ENCODE measurements at regions not wholly inside any gene's neighbourhood (a gene's known extent, or its start where the extent isn't known, plus 50 kb on each side); places are given as distances from the start of the nearest gene placed in this dataset.

DNA sequence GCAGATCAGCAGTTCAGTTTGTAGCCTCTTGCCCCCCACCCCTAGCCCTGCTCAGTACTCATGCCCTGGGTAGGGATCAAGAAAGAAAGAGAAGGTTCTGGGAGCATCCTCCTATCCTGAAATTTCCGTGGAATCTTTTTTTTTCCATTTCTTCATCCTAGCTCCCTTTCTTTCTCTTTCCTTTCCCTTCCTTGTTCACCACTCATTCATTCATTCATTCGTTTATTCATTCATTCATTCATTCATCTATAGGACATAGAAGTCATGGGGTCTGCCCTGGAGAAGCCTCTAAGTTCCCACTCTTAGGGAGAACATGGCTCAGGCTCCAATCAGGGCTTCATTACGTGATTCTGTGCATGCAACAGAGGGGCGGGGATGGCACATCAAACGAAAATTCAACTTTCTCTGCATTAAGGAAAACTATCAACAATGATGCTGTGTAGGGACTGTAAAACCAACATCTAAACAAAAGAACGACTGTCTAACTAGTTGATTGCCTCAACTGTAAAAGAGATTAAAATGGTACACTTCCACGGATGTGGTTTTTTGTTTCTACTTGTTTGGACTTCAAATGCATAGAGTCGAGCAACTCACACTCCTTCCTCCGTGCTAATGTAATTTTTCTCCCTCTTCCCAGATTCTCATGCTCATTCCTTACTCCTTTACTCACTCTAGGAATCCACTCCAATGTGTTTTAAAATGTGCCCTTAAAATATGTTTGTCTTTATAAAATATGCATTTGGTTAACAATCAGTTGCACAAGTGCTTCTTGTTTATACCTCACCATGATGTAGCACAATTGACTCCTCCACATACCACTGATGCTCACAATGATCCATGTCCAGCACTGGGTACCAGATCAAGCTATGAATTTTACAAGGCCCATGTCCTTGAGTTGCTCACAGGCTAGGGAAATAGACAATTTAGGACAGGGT, 101.2 kb upstream of the SLC2A1 start:
- DNase-seq (ENCODE audit: extremely low spot score): no peak
- CTCF ChIA-PET: interaction anchor here (1.0 to 1.8 kb wide), 5 partner anchors 11 to 283 kb away, joined by 3 to 9 read pairs (median 4); no protein-coding TSS in a partner anchor
- POLR2A ChIA-PET: no interaction called here
- TF ChIP-seq, protein P1, sequence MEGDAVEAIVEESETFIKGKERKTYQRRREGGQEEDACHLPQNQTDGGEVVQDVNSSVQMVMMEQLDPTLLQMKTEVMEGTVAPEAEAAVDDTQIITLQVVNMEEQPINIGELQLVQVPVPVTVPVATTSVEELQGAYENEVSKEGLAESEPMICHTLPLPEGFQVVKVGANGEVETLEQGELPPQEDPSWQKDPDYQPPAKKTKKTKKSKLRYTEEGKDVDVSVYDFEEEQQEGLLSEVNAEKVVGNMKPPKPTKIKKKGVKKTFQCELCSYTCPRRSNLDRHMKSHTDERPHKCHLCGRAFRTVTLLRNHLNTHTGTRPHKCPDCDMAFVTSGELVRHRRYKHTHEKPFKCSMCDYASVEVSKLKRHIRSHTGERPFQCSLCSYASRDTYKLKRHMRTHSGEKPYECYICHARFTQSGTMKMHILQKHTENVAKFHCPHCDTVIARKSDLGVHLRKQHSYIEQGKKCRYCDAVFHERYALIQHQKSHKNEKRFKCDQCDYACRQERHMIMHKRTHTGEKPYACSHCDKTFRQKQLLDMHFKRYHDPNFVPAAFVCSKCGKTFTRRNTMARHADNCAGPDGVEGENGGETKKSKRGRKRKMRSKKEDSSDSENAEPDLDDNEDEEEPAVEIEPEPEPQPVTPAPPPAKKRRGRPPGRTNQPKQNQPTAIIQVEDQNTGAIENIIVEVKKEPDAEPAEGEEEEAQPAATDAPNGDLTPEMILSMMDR (IDR thresholded peaks at IDR 0.05; ENCODE audit: control extremely low read depth, extremely low read depth, low read depth, missing control alignments): no peak

- POLR2A ChIA-PET: interaction anchor here (0.6 kb wide), 1 partner anchor 928 kb away, joined by 5 read pairs; no protein-coding TSS in a partner anchor
- TF ChIP-seq, protein P1 (IDR thresholded peaks at IDR 0.05; ENCODE audit: control extremely low read depth, extremely low read depth, low read depth, missing control alignments): no peak
- DNase-seq (ENCODE audit: extremely low spot score): peak; percentile 43
- CTCF ChIA-PET: interaction anchor here (1.4 to 1.8 kb wide), 4 partner anchors 12 to 282 kb away, joined by 4 to 9 read pairs (median 5); no protein-coding TSS in a partner anchor
Measured at GRCh38 chr1:43058545-43059360, 100.1 kb upstream of the SLC2A1 start.

- DNase-seq (ENCODE audit: extremely low spot score): no peak
- TF ChIP-seq, protein P1 (IDR thresholded peaks at IDR 0.05; ENCODE audit: control extremely low read depth, extremely low read depth, low read depth, missing control alignments): no peak
- ChIA-PET POLR2A (no interaction called here), CTCF (interaction anchor here (1.5 to 1.8 kb wide), 3 partner anchors 13 to 135 kb away, joined by 4 to 9 read pairs (median 6); no protein-coding TSS in a partner anchor)
Measured at GRCh38 chr1:43058056-43058455, 99.4 kb upstream of the SLC2A1 start.

GRCh38 chr1:43057567-43057966, 98.9 kb upstream of the SLC2A1 start:
- ChIA-PET POLR2A (no interaction called here), CTCF (no interaction called here)
- DNase-seq (ENCODE audit: extremely low spot score): no peak
- TF ChIP-seq, protein P1 (IDR thresholded peaks at IDR 0.05; ENCODE audit: control extremely low read depth, extremely low read depth, low read depth, missing control alignments): no peak

DNA sequence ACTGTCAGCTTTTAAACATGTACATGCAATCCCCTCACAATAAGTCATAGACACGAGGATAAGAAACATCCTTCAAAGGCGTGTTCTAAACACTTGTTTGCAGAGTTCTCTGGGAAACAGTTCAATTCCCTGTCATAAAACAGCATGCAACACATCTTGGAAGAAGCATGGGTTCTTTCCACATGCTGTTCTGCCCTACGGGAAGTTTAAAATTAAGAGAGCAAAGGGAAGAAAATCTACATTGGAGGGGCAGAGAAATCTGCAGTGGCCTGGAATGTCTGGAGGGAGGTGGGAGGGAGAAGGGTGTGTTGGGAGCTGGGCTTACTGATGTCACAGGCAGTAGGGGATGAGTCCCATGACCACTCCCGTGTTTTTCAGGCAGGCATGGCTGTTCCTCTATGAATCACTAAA, 98.3 kb upstream of the SLC2A1 start:
- ChIA-PET POLR2A (no interaction called here), CTCF (interaction anchor here (1.3 kb wide), 1 partner anchor 10 kb away, joined by 5 read pairs; no protein-coding TSS in a partner anchor)
- TF ChIP-seq, protein P1 (IDR thresholded peaks at IDR 0.05; ENCODE audit: control extremely low read depth, extremely low read depth, low read depth, missing control alignments): no peak
- DNase-seq (ENCODE audit: extremely low spot score): no peak

DNA sequence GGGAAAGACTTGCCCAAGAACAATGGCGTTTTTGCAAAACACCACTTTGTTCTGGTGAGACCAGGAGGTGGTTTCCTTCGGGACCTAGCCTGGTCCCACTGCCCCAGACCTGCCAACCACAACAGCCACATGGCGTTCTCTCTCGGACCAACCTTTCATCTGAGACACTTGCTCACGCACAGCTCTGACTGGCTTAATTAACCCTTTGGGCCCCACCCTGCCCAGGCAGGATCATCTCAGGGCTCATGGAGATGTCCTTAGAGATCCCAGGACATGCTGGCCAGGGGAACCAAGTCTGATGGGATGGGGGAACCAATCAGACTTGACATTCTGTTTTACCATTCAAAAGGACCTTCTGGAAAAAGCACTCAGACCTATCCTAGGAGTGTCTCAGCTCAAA, 97.8 kb upstream of the SLC2A1 start:
- ChIA-PET CTCF (interaction anchor here (1.3 kb wide), 1 partner anchor 9 kb away, joined by 5 read pairs; no protein-coding TSS in a partner anchor), POLR2A (no interaction called here)
- TF ChIP-seq, protein P1 (IDR thresholded peaks at IDR 0.05; ENCODE audit: control extremely low read depth, extremely low read depth, low read depth, missing control alignments): no peak
- no peak for DNase-seq (ENCODE audit: extremely low spot score)

Data from GM10248 (cell line).